Right lobe of liver (tissue), 4 donors: ENCODE measurements at regions not wholly inside any gene's neighbourhood (a gene's known extent, or its start where the extent isn't known, plus 50 kb on each side); places are given as distances from the start of the nearest gene placed in this dataset.

Experiments
- POLR2A ChIP-seq: fragments of 450-650 bp; IDR thresholded peaks from one replicate; pipeline ENCODE4 v1.6.1; 2017; ENCODE audit warnings: antibody characterized with exemption, mild to moderate bottlenecking
- TF ChIP-seq, protein P1 (sequence below), 4 donors: fragments of 200-600 bp in 3 of 4; fragments of 450-650 bp in 1 of 4; IDR thresholded peaks; one replicate each; pipeline versions ENCODE4 v1.5.1 to v1.8.0; 2016 to 2022; ENCODE audit warnings: antibody characterized with exemption in 4 of 4, mild to moderate bottlenecking in 2 of 4
- donor health status: DM: no; HTN: no; CAD: no.
- donor health status: DM: no; HTN: no; CAD: no.
- donor health status: DM: no; HTN: yes; CAD: no.

DNA sequence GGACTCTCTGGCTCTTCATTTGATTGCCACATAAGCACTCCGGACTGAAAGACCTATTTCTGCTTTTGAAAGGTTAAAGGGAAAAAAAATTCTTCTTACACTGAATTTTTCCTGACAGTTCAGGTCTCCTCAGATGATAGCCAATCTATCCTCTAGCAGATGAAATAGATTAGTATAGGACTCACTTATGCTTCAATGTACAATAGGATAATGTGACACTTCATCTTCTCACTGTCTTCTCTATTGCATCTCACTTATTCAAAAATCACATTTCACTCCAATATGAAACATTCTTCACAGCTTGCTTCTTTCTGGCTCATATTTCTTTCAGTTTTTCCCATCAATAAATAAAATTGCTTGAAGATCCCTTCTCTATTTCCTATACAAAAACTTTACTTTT lies 860.9 kb upstream of the SLITRK6 start:
- TF ChIP-seq, protein P1, sequence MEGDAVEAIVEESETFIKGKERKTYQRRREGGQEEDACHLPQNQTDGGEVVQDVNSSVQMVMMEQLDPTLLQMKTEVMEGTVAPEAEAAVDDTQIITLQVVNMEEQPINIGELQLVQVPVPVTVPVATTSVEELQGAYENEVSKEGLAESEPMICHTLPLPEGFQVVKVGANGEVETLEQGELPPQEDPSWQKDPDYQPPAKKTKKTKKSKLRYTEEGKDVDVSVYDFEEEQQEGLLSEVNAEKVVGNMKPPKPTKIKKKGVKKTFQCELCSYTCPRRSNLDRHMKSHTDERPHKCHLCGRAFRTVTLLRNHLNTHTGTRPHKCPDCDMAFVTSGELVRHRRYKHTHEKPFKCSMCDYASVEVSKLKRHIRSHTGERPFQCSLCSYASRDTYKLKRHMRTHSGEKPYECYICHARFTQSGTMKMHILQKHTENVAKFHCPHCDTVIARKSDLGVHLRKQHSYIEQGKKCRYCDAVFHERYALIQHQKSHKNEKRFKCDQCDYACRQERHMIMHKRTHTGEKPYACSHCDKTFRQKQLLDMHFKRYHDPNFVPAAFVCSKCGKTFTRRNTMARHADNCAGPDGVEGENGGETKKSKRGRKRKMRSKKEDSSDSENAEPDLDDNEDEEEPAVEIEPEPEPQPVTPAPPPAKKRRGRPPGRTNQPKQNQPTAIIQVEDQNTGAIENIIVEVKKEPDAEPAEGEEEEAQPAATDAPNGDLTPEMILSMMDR (IDR thresholded peaks at IDR 0.05) = no peak
- TF ChIP-seq POLR2A = no peak
